MM.1S (cell line): ENCODE measurements at regions not wholly inside any gene's neighbourhood (a gene's known extent, or its start where the extent isn't known, plus 50 kb on each side); places are given as distances from the start of the nearest gene placed in this dataset.

Experiments
- EZH2 ChIP-seq: fragments of 300-600 bp; sonication (generic); optimal IDR thresholded peaks from 2 replicates; pipeline ENCODE3; 2017; ENCODE audit warnings: low read depth, mild to moderate bottlenecking, antibody characterized with exemption, low read length, mixed read lengths
- TF ChIP-seq, protein P1 (sequence below): fragments of 300-600 bp; sonication (generic); IDR thresholded peaks from 2 replicates; pipeline ENCODE4 v1.5.1; 2016; ENCODE audit warnings: antibody characterized with exemption, low read length, mixed read lengths

DNA sequence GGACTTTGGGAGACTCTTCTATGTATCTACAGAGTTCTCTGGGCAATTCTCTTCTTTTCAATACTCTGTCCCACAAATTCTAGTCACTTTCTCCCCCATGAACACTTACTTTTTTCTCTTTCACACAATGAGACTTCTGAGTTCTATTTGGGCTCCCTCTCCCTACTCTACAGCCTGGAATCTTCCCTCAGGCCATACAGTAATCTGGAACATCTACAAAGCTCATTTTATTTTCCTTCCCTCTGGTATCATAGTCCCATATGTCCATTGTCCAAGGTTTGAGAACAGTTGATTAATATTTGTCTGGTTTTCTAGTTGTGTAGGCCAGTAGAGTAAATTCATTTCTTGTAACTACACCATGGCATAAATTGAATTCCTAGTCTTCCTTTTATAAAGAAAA is 544.6 kb upstream of the RAG2 start:
- TF ChIP-seq, protein P1, sequence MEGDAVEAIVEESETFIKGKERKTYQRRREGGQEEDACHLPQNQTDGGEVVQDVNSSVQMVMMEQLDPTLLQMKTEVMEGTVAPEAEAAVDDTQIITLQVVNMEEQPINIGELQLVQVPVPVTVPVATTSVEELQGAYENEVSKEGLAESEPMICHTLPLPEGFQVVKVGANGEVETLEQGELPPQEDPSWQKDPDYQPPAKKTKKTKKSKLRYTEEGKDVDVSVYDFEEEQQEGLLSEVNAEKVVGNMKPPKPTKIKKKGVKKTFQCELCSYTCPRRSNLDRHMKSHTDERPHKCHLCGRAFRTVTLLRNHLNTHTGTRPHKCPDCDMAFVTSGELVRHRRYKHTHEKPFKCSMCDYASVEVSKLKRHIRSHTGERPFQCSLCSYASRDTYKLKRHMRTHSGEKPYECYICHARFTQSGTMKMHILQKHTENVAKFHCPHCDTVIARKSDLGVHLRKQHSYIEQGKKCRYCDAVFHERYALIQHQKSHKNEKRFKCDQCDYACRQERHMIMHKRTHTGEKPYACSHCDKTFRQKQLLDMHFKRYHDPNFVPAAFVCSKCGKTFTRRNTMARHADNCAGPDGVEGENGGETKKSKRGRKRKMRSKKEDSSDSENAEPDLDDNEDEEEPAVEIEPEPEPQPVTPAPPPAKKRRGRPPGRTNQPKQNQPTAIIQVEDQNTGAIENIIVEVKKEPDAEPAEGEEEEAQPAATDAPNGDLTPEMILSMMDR = no peak
- no peak for TF ChIP-seq EZH2
